ENCODE measurements at regions not wholly inside any gene's neighbourhood (a gene's known extent, or its start where the extent isn't known, plus 50 kb on each side); places are given as distances from the start of the nearest gene placed in this dataset.

DNA sequence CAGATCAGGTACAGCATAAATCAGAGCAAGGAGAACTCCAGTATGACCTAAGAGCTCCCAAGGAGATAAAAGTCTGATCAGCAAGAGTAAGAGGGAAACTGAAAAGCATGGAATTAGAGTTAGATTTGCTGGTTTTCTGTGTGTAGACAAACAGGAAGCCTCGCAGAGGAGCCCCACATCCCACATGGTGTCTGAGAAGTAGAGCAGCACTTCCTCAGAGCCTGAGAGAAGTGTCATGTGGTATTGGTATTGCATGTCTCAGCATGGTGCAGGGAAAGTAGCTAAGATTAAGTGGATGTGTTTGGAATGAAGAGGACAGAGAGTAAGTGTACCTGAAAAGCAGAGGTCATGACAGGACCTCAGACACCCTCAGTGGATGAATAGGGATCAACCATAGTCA, 175.4 kb upstream of the GBE1 start:
- DNase-seq = peak; percentile 6

GRCh38 chr3:81932681-81933080, 171.2 kb upstream of the GBE1 start:
- no peak for DNase-seq

DNA sequence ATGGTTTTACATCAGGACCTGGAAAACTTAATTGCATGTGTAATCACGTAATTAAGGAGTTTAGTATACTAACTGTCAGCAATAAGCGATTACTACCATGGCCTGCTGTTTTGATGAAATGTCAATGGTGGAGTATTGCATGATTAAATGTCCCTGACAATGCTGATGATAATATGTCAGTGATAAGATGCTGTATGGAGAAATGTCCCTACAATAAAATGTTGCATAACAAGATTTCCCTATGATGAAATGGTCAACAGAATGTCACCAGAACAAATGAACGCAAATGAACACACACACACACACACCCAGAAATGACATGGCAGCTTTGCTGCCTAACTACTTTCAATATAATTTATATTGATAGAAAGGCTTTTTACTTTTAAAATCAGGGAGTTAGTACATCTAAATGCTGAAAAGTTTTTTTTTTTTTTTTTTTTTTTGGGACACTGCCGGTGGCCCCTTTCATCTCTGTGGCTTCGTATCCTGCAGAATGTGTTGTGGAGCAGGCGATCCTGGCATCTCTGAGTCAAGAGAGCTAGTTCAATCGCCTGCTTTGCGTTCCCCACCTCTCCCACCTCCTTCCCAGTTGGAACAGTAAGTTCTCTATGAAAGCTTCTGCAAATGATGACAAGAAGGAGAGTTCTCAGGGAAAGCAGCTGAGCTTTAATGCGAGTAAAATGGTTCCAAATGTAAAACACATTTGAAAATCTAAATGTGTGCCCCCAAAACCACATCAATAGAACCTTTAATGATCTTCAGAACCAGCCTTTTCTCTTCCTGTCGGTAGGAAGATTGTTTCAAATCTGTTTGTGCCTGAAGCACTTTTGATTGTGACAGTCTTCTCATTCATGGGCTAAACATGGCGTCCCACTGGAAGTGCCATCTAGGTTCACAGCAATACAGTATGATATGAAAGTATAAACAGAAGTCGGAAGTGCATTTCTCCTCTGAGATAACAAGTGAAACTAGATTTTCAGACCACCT, 170.1 kb upstream of the GBE1 start:
- peak; percentile 11 for DNase-seq

GRCh38 chr3:81929697-81930096, 168.3 kb upstream of the GBE1 start:
- peak; percentile 21 for DNase-seq

GRCh38 chr3:81927811-81928210, 166.4 kb upstream of the GBE1 start:
- DNase-seq = no peak

- no peak for DNase-seq
Measured at GRCh38 chr3:81925385-81925784, 163.9 kb upstream of the GBE1 start.

- no peak for DNase-seq
Measured at GRCh38 chr3:81923038-81923437, 161.6 kb upstream of the GBE1 start.

- no peak for DNase-seq
Measured at GRCh38 chr3:81922404-81922803, 161.0 kb upstream of the GBE1 start.

- DNase-seq = no peak
Measured at GRCh38 chr3:81920816-81921215, 159.4 kb upstream of the GBE1 start.

DNA sequence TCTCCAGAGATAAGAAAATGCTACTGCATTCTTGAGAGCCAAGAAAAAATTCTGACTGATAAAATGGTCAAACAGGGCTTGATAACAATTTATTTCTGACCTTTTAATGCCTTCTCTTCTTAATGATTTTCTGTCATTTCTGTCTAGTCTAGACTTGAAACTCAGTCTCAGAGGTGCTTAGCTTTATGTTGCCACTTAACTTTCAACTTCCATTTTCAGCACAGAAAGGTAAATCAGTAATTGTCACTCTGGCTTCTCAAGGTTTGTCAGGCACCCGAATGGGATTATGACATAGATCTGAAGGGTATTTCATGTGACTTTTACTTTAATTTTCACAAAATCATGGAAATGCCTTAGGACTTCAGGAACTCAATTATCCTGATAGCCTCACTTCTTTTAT, 155.4 kb upstream of the GBE1 start:
- DNase-seq = no peak

DNA sequence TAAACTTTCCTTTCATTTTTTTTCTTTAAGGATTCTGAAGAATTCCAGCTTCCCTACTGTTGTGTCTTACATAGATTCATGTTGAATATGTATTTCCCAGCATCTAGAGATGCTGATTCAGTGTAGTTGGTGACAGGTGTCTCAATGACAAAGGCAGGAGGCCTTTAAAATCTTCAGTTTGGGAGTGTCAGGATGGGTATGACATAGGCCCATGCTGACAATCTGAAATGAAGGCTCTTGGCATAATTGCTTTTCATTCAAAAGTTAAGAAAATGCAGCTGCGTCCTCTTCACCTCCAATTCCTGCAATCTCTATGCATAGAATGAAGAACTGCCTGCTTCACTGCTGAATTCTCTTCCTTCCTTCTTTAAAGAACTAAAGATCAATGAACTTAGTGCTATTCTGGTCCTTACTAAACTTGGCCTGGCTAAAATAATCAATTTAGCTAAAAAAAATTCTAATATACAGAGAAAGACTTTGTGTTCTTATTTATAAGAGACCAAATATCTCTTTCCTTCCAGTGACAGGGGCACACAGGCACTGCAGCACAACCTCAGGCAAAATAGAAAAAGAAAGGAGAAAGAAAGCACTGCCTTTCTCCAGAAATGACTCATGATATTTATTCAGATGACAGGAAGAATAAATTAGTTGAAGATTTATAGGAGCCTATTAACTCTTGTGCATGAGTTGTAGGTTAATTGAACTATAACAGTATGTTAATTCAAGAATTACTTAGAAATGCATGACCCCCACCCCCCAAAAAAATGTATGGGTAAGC, 152.6 kb upstream of the GBE1 start:
- no peak for DNase-seq

DNA sequence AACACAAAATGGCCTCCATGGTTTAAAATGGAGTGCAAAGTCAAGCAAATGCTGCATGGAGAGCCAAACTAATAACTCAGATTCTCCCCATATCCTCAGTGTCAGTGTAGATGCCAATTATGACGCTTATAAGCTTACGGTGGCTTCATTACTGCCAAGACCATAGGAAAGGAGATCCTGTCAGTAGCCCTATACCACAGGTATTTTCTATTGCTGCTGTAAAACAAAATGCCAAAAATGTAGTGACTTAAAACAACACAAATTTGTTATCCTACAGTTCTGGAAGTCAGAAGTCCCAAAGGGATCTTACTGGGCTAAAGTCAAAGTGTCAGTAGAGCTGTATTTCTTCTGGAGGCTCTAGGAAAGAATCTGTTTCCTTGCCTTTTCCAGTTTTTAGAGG, 149.8 kb upstream of the GBE1 start:
- DNase-seq = no peak

GRCh38 chr3:81910244-81910852, 148.9 kb upstream of the GBE1 start:
- peak; percentile 81 for DNase-seq

GRCh38 chr3:81909796-81910195, 148.4 kb upstream of the GBE1 start:
- no peak for DNase-seq

DNA sequence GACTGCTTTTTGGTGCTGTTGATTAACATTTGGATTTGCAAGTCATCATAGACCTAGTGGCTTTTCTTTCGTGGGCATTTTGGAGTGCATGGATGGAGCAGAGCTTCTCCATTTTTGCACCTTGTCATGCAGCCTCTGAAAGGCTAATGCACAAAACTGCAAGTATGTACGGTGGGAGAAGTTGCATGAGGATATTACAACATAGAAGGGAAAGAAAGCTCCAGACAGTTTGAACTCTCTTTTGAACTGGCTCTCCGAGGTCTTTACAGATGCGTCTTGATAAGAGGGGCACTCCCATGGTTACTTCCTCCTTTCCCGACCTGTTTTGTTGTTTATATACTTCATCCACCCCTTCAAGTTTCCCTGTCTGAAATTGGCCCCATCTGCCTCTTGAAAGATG, 147.1 kb upstream of the GBE1 start:
- peak; percentile 40 for DNase-seq

GRCh38 chr3:81898336-81898735, 136.9 kb upstream of the GBE1 start:
- DNase-seq = no peak

DNA sequence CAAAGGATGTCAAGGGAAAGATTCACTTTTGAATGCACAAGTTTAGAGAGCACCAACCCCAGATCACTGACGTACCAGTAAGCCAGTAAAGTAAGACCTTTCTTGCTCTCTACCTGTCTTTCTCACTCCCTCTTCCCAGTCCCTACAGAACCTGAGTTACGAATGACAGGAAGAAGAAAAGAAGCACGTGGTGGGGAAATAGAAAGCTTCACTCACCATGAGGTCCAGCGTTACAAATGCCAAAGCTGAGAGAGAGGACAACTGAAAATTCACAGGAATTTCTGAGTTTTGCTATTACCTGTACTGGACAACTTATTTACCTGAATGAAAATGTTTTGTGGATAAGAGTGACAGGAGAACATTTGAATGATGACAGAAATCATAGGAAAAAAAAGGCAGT, 133.2 kb upstream of the GBE1 start:
- DNase-seq = no peak

- no peak for DNase-seq
Measured at GRCh38 chr3:81891055-81891895, 129.8 kb upstream of the GBE1 start.

DNA sequence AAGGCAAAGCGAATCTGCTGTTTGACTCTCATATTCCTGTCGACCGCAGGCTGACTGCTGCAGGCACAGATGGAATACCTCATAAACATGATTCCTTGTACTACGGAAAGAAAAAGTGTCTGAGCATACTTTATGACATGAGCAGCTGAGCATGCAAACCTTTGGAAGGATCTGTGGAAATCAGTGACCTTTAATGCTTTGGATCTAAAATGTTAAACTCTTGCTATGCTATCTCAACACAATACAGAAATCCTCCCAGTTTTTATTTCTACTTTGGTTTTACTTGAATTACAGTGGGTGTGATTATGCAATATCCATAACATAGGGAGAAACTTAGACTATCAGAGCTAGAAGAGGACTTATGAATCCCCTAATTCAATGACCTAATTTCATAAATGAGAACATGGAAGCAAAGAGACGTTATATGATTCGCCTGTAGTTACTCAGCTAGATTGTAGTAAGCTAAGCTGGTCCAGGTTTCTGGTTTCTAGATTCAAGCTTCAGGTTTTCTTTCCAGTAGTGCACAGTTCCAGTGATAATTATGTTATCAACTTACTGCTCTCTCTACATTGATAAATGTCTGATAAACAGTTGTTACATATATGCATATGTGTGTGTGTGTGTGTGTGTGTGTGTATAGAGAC, 127.6 kb upstream of the GBE1 start:
- DNase-seq = no peak

GRCh38 chr3:81887448-81887847, 126.0 kb upstream of the GBE1 start:
- no peak for DNase-seq

GRCh38 chr3:81886081-81886480, 124.6 kb upstream of the GBE1 start:
- no peak for DNase-seq

DNA sequence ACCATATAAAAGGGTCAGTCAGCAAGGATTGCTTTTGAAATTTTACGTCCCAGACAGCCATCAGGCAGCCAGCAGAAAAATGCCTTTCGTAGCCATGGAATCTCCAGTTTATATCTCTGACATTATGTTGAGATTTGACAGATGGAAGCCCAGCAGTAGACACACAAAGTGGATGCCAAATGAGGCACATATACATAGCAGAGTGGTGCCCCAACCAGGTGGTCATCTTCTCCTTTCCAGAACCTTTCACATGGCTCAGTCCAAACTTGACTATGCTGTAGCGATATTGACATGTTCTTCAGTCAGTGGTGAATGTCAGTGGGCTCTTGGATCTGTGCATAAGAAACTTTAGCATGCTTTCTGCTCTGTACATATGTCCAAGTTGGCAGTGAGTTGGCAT, 123.3 kb upstream of the GBE1 start:
- DNase-seq = no peak

Measured in hematopoietic multipotent progenitor cell treated with erythropoietin and hydrocortisone succinate and interleukin-3 and kit ligand, for 6 days (in vitro differentiated cells).